IMR-90 (cell line): ENCODE measurements at regions not wholly inside any gene's neighbourhood (a gene's known extent, or its start where the extent isn't known, plus 50 kb on each side); places are given as distances from the start of the nearest gene placed in this dataset.

Experiments
- ATAC-seq: fragments of 200-7000 bp; cut with Tn5 transposase; 2 replicates; pipeline ENCODE4 v1.9.1; 2020; ENCODE audit warnings: low read depth, mild to moderate bottlenecking, moderate library complexity
- BruUV-seq: library from RNA; stranded (reverse); fragments of 400-500 nt; replicated peaks from 2 replicates; lab custom pipeline; 2021; lab: Mats Ljungman, UMichigan
- CTCF ChIA-PET: fragments of 300-600 bp; formaldehyde crosslinking; extraction: SDS; loops from one replicate; lab custom pipeline; 2021; ENCODE audit warnings: antibody characterized with exemption; lab: Yijun Ruan, JAX
- POLR2A ChIA-PET: fragments of 300-600 bp; sonication (Branson Sonifier 250); formaldehyde crosslinking; loops from one replicate; lab custom pipeline; 2022; ENCODE audit warnings: antibody characterized with exemption; ENCODE audit not compliant: unreplicated experiment; lab: Charles Lee
- DNase-seq: peaks from one replicate; pipeline ENCODE4 v3.0.0; 2013
- H2AFZ ChIP-seq: replicated peaks from 2 replicates; pipeline ENCODE3; 2013; ENCODE audit warnings: low read length, mild to moderate bottlenecking; ENCODE audit not compliant: poor library complexity
- H2AK5ac ChIP-seq: 2 replicates; pipeline ENCODE4 v1.6.1; 2013; ENCODE audit warnings: low read depth, low read length, inconsistent platforms
- H2AK9ac ChIP-seq: replicated peaks from 2 replicates; pipeline ENCODE3; 2013; ENCODE audit warnings: mild to moderate bottlenecking, low read depth, low read length, moderate library complexity; ENCODE audit not compliant: poor library complexity
- H2BK120ac ChIP-seq: 2 replicates; pipeline ENCODE4 v1.6.1; 2013; ENCODE audit warnings: low read depth, low read length, inconsistent platforms
- H2BK15ac ChIP-seq: 3 replicates; pipeline ENCODE4 v1.6.1; 2013; ENCODE audit warnings: low read depth, low read length, inconsistent platforms
- H2BK20ac ChIP-seq: 2 replicates; pipeline ENCODE4 v1.6.1; 2013; ENCODE audit warnings: low read depth, mild to moderate bottlenecking, inconsistent platforms, low read length, moderate library complexity
- H2BK5ac ChIP-seq: 2 replicates; pipeline ENCODE4 v1.6.1; 2013; ENCODE audit warnings: mild to moderate bottlenecking, low read depth, low read length, inconsistent platforms; ENCODE audit not compliant: poor library complexity, severe bottlenecking
- H3K14ac ChIP-seq: replicated peaks from 2 replicates; pipeline ENCODE4 v1.6.1; 2013; ENCODE audit warnings: low read depth, low read length, inconsistent platforms
- H3K18ac ChIP-seq: 2 replicates; pipeline ENCODE4 v1.6.1; 2013; ENCODE audit warnings: low read depth, low read length, control low read depth
- H3K23ac ChIP-seq: 2 replicates; pipeline ENCODE4 v1.6.1; 2013; ENCODE audit warnings: low read depth, low read length, inconsistent platforms
- H3K27ac ChIP-seq: 2 replicates; pipeline ENCODE4 v1.5.1; 2013; ENCODE audit warnings: mild to moderate bottlenecking, control low read depth, low read length; ENCODE audit not compliant: insufficient read depth
- H3K27me3 ChIP-seq: 2 replicates; pipeline ENCODE4 v1.6.1; 2013; ENCODE audit warnings: low read length; ENCODE audit not compliant: control insufficient read depth, insufficient read depth
- H3K36me3 ChIP-seq: 2 replicates; pipeline ENCODE4 v1.6.1; 2013; ENCODE audit warnings: low read length, mixed read lengths; ENCODE audit not compliant: control insufficient read depth, insufficient read depth
- H3K4ac ChIP-seq: 2 replicates; pipeline ENCODE4 v1.6.1; 2013; ENCODE audit warnings: low read depth, low read length, inconsistent platforms
- H3K4me1 ChIP-seq: 2 replicates; pipeline ENCODE4 v1.6.1; 2013; ENCODE audit warnings: low read length, mixed read lengths; ENCODE audit not compliant: control insufficient read depth, insufficient read depth
- H3K4me2 ChIP-seq: 2 replicates; pipeline ENCODE4 v1.6.1; 2013; ENCODE audit warnings: low read depth, mild to moderate bottlenecking, control low read depth, low read length, moderate library complexity
- H3K4me3 ChIP-seq: 2 replicates; pipeline ENCODE4 v1.5.1; 2013; ENCODE audit warnings: low read depth, mild to moderate bottlenecking, control low read depth, low read length, moderate library complexity; ENCODE audit not compliant: insufficient read depth
- H3K56ac ChIP-seq: 2 replicates; pipeline ENCODE4 v1.6.1; 2013; ENCODE audit warnings: low read length, inconsistent platforms; ENCODE audit not compliant: insufficient read depth; ENCODE audit errors: extremely low read depth
- H3K79me1 ChIP-seq, 2 experiments: 2 replicates each; pipeline ENCODE4 v1.6.1; 2013; ENCODE audit warnings: low read length in 2 of 2, inconsistent platforms in 1 of 2, low read depth in 1 of 2
- H3K9ac ChIP-seq: 2 replicates; pipeline ENCODE4 v1.6.1; 2013; ENCODE audit warnings: low read depth, low read length, control low read depth
- H3K9me1 ChIP-seq: 2 replicates; pipeline ENCODE4 v1.6.1; 2013; ENCODE audit warnings: low read length, inconsistent platforms; ENCODE audit not compliant: insufficient read depth
- H3K9me3 ChIP-seq: 2 replicates; pipeline ENCODE4 v1.6.1; 2013; ENCODE audit warnings: low read length; ENCODE audit not compliant: control insufficient read depth, insufficient read depth
- H4K20me1 ChIP-seq: 2 replicates; pipeline ENCODE4 v1.6.1; 2013; ENCODE audit warnings: low read length, inconsistent platforms; ENCODE audit not compliant: insufficient read depth
- H4K5ac ChIP-seq: 2 replicates; pipeline ENCODE4 v1.6.1; 2013; ENCODE audit warnings: mild to moderate bottlenecking, low read depth, low read length, control low read depth
- H4K8ac ChIP-seq, 2 experiments: 2 replicates each; pipeline ENCODE4 v1.6.1; 2013; ENCODE audit warnings: low read depth in 2 of 2, low read length in 2 of 2, control low read depth in 1 of 2, inconsistent platforms in 1 of 2
- H4K91ac ChIP-seq: 2 replicates; pipeline ENCODE4 v1.6.1; 2013; ENCODE audit warnings: low read depth, low read length, inconsistent platforms; ENCODE audit not compliant: insufficient read depth
- NFE2L2 ChIP-seq: fragments of 150-350 bp; IDR thresholded peaks from 2 replicates; pipeline ENCODE4 v1.6.1; 2016; ENCODE audit warnings: low read depth, mild to moderate bottlenecking, low read length
- WGBS, 2 experiments: methylation state at CpG; one replicate each; pipeline versions ENCODE4 v1.1.5 to v1.1.7; 2013; ENCODE audit warnings: missing lambda C conversion rate in 2 of 2; ENCODE audit not compliant: insufficient read length in 1 of 2; ENCODE audit errors: extremely low coverage in 2 of 2; 5-methylcytosine and 5-hydroxymethylcytosine counted together
- dilution Hi-C: fragments of 300-500 bp; cut with HindIII; formaldehyde crosslinking; loops from one replicate; pipeline ENCODE4 v1.14.3; 2018; ENCODE audit warnings: low sequenced_read_pairs; ENCODE audit not compliant: unreplicated experiment
- in situ Hi-C: fragments of 300-500 bp; cut with MboI; formaldehyde crosslinking; loops from 3 replicates; pipeline ENCODE4 v1.14.3; 2019; ENCODE audit warnings: low sequenced_read_pairs, inconsistent platforms, mixed read lengths
- intact Hi-C: fragments of 100-400 bp; cut with micrococcal nuclease; formaldehyde crosslinking; loops from 2 replicates; pipeline ENCODE4 v1.10.0; 2022

- CTCF ChIA-PET, result no interaction called here
- H3K27ac ChIP-seq, result no peak overlapping the region
- dilution Hi-C loops, result no loop called here
Observed at GRCh38 chr16:63684149-63685101, 1437.4 kb downstream of the CDH11 start.

More at GRCh38 chr16:63684149-63685101, 1437.4 kb downstream of the CDH11 start:
- Histone ChIP-seq H2AFZ (no peak overlapping the region), H3K14ac (no peak overlapping the region), H3K18ac (no peak overlapping the region), H3K36me3 (no peaks in the 10 kb centered on the region), H3K56ac (no peak overlapping the region), H3K4me2 (no peak overlapping the region), H3K27me3 (no peaks in the 10 kb centered on the region), H3K23ac (no peak overlapping the region), H2BK5ac (no peak overlapping the region), H4K20me1 (no peaks in the 10 kb centered on the region), H3K79me1 (no peaks in the 10 kb centered on the region), H3K4me3 (no peak overlapping the region), H4K5ac (no peak overlapping the region), H4K91ac (no peak overlapping the region), H3K4me1 (no peaks in the 10 kb centered on the region), H3K9ac (no peak overlapping the region), H2BK15ac (no peak overlapping the region), H4K8ac (no peak overlapping the region), H3K9me1 (no peaks in the 10 kb centered on the region), H2AK9ac (no peak overlapping the region), H2BK120ac (no peak overlapping the region), H2BK20ac (no peak overlapping the region), H2AK5ac (no peak overlapping the region), H3K9me3 (peaks cover 4% of the 10 kb centered on the region), H3K4ac (no peak overlapping the region)
- in situ Hi-C loops (no loop called here), intact Hi-C loops (no loop called here)
- TF ChIP-seq NFE2L2, result no peak
- ATAC-seq (no peak), DNase-seq (no peak)
- POLR2A ChIA-PET, result no interaction called here
- BruUV-seq, result no TSS peak
- 62% methylated on average over 5 of the region's 8 CpGs; no CpG with 5 or more reads in 1 of the 2 experiments for WGBS, 2 experiments
